Activated T-cell treated with anti-CD3 and anti-CD28 coated beads, Interleukin-2, amount 50 U/mL, for 4 hours (primary cell): ENCODE measurements at regions not wholly inside any gene's neighbourhood (a gene's known extent, or its start where the extent isn't known, plus 50 kb on each side); places are given as distances from the start of the nearest gene placed in this dataset.

ENCODE experiments used
- ATAC-seq, 2 donors: fragments of 200-7000 bp; cut with Tn5 transposase; one replicate each; pipeline ENCODE4 v1.10.0; 2021
- DNase-seq: peaks from one replicate; pipeline ENCODE4 v3.0.0-alpha.2; 2020
- H3K27me3 Mint-ChIP-seq: one replicate; pipeline ENCODE4 v1.8.0; 2021; ENCODE audit warnings: low read depth, mixed read lengths
- H3K36me3 Mint-ChIP-seq: one replicate; pipeline ENCODE4 v1.8.0; 2022; ENCODE audit warnings: mixed read lengths; ENCODE audit not compliant: insufficient read depth
- H3K4me1 Mint-ChIP-seq: one replicate; pipeline ENCODE4 v1.8.0; 2021; ENCODE audit warnings: low read depth, mixed read lengths
- H3K4me3 Mint-ChIP-seq: one replicate; pipeline ENCODE4 v1.8.0; 2021; ENCODE audit warnings: mild to moderate bottlenecking, moderate library complexity, mixed read lengths
- H3K9me3 Mint-ChIP-seq: one replicate; pipeline ENCODE4 v1.8.0; 2021; ENCODE audit warnings: mixed read lengths

- Mint-ChIP-seq H3K36me3 (no peaks in the 10 kb centered on the region), H3K9me3 (peaks cover 16% of the 10 kb centered on the region), H3K4me3 (no peak overlapping the region), H3K27me3 (no peaks in the 10 kb centered on the region), H3K4me1 (no peaks in the 10 kb centered on the region)
- peak in 1 of 2 donors; percentile 23 for ATAC-seq
- no peak for DNase-seq
These were observed 1060.2 kb downstream of the TECRL start for GRCh38 chr4:63348735-63349673.

GRCh38 chr4:63325140-63325539 lies 1084.1 kb downstream of the TECRL start:
- H3K27me3 Mint-ChIP-seq, result no peaks in the 10 kb centered on the region
- DNase-seq (no peak), ATAC-seq (no peak)
- peaks cover 20% of the 10 kb centered on the region for H3K9me3 Mint-ChIP-seq
- H3K4me3 Mint-ChIP-seq, result no peak overlapping the region
- H3K4me1 Mint-ChIP-seq, result no peaks in the 10 kb centered on the region
- no peaks in the 10 kb centered on the region for H3K36me3 Mint-ChIP-seq

- H3K9me3 Mint-ChIP-seq, result peaks cover 5% of the 10 kb centered on the region
- no peaks in the 10 kb centered on the region for H3K4me1 Mint-ChIP-seq
- H3K27me3 Mint-ChIP-seq, result no peaks in the 10 kb centered on the region
- H3K4me3 Mint-ChIP-seq, result no peak overlapping the region
- DNase-seq (no peak), ATAC-seq (no peak)
- no peaks in the 10 kb centered on the region for H3K36me3 Mint-ChIP-seq
These were observed 1092.6 kb downstream of the TECRL start for GRCh38 chr4:63316633-63317032.

- no peak for ATAC-seq
- Mint-ChIP-seq H3K9me3 (peaks cover 8% of the 10 kb centered on the region), H3K4me3 (no peak overlapping the region), H3K4me1 (no peaks in the 10 kb centered on the region), H3K36me3 (no peaks in the 10 kb centered on the region), H3K27me3 (no peaks in the 10 kb centered on the region)
- DNase-seq, result no peak
These were observed 1093.6 kb downstream of the TECRL start for GRCh38 chr4:63315651-63316050.

- no peak for ATAC-seq
- Mint-ChIP-seq H3K4me1 (no peaks in the 10 kb centered on the region), H3K36me3 (no peaks in the 10 kb centered on the region), H3K4me3 (no peak overlapping the region), H3K27me3 (no peaks in the 10 kb centered on the region), H3K9me3 (peaks cover 12% of the 10 kb centered on the region)
- no peak for DNase-seq
These were observed 1100.6 kb downstream of the TECRL start for GRCh38 chr4:63308697-63309096.

GRCh38 chr4:63302792-63303191 lies 1106.5 kb downstream of the TECRL start:
- DNase-seq (no peak), ATAC-seq (no peak)
- Mint-ChIP-seq H3K4me1 (no peaks in the 10 kb centered on the region), H3K27me3 (no peaks in the 10 kb centered on the region), H3K36me3 (no peaks in the 10 kb centered on the region), H3K4me3 (no peak overlapping the region), H3K9me3 (peaks cover 8% of the 10 kb centered on the region)

- no peak for ATAC-seq
- no peaks in the 10 kb centered on the region for H3K27me3 Mint-ChIP-seq
- H3K4me1 Mint-ChIP-seq, result no peaks in the 10 kb centered on the region
- H3K4me3 Mint-ChIP-seq, result no peak overlapping the region
- H3K36me3 Mint-ChIP-seq, result no peaks in the 10 kb centered on the region
- H3K9me3 Mint-ChIP-seq, result peaks cover 12% of the 10 kb centered on the region
- no peak for DNase-seq
These were observed 1107.2 kb downstream of the TECRL start for GRCh38 chr4:63302078-63302477.

GRCh38 chr4:63296773-63297172 lies 1112.5 kb downstream of the TECRL start:
- no peak for DNase-seq
- Mint-ChIP-seq H3K9me3 (peaks cover 5% of the 10 kb centered on the region), H3K36me3 (no peaks in the 10 kb centered on the region), H3K27me3 (no peaks in the 10 kb centered on the region), H3K4me3 (no peak overlapping the region), H3K4me1 (no peaks in the 10 kb centered on the region)
- no peak for ATAC-seq

GRCh38 chr4:63275491-63275890 lies 1133.8 kb downstream of the TECRL start:
- Mint-ChIP-seq H3K4me3 (no peak overlapping the region), H3K9me3 (peaks cover 10% of the 10 kb centered on the region), H3K27me3 (no peaks in the 10 kb centered on the region), H3K4me1 (no peaks in the 10 kb centered on the region), H3K36me3 (no peaks in the 10 kb centered on the region)
- no peak for ATAC-seq
- no peak for DNase-seq

- ATAC-seq (no peak), DNase-seq (no peak)
- no peak overlapping the region for H3K4me3 Mint-ChIP-seq
- H3K4me1 Mint-ChIP-seq, result no peaks in the 10 kb centered on the region
- H3K9me3 Mint-ChIP-seq, result peaks cover 13% of the 10 kb centered on the region
- no peaks in the 10 kb centered on the region for H3K27me3 Mint-ChIP-seq
- no peaks in the 10 kb centered on the region for H3K36me3 Mint-ChIP-seq
These were observed 1140.1 kb downstream of the TECRL start for GRCh38 chr4:63269156-63269555.

- Mint-ChIP-seq H3K4me3 (no peak overlapping the region), H3K4me1 (no peaks in the 10 kb centered on the region), H3K9me3 (peaks cover 25% of the 10 kb centered on the region), H3K36me3 (no peaks in the 10 kb centered on the region), H3K27me3 (no peaks in the 10 kb centered on the region)
- no peak for DNase-seq
- ATAC-seq, result no peak
These were observed 1175.6 kb downstream of the TECRL start for GRCh38 chr4:63233671-63234070.

- ATAC-seq (no peak), DNase-seq (no peak)
- H3K4me1 Mint-ChIP-seq, result no peaks in the 10 kb centered on the region
These were observed 1177.2 kb downstream of the TECRL start for GRCh38 chr4:63232058-63232457.

GRCh38 chr4:63226229-63226628 lies 1183.0 kb downstream of the TECRL start:
- no peaks in the 10 kb centered on the region for H3K36me3 Mint-ChIP-seq

More at GRCh38 chr4:63232058-63232457, 1177.2 kb downstream of the TECRL start:
- Mint-ChIP-seq H3K4me3 (no peak overlapping the region), H3K27me3 (no peaks in the 10 kb centered on the region), H3K36me3 (no peaks in the 10 kb centered on the region), H3K9me3 (peaks cover 19% of the 10 kb centered on the region)

GRCh38 chr4:63222466-63222865 lies 1186.8 kb downstream of the TECRL start:
- no peak overlapping the region for H3K4me3 Mint-ChIP-seq
- DNase-seq (no peak), ATAC-seq (no peak)
- H3K4me1 Mint-ChIP-seq, result no peaks in the 10 kb centered on the region
- H3K27me3 Mint-ChIP-seq, result no peaks in the 10 kb centered on the region
- H3K36me3 Mint-ChIP-seq, result no peaks in the 10 kb centered on the region
- H3K9me3 Mint-ChIP-seq, result peaks cover 26% of the 10 kb centered on the region

More at GRCh38 chr4:63226229-63226628, 1183.0 kb downstream of the TECRL start:
- no peak for ATAC-seq
- peaks cover 15% of the 10 kb centered on the region for H3K9me3 Mint-ChIP-seq
- no peak for DNase-seq
- H3K27me3 Mint-ChIP-seq, result no peaks in the 10 kb centered on the region
- no peaks in the 10 kb centered on the region for H3K4me1 Mint-ChIP-seq
- no peak overlapping the region for H3K4me3 Mint-ChIP-seq

GRCh38 chr4:63221477-63221876 lies 1187.8 kb downstream of the TECRL start:
- H3K27me3 Mint-ChIP-seq, result no peaks in the 10 kb centered on the region
- H3K9me3 Mint-ChIP-seq, result peaks cover 31% of the 10 kb centered on the region
- H3K4me3 Mint-ChIP-seq, result no peak overlapping the region
- no peaks in the 10 kb centered on the region for H3K36me3 Mint-ChIP-seq
- DNase-seq (no peak), ATAC-seq (no peak)
- no peaks in the 10 kb centered on the region for H3K4me1 Mint-ChIP-seq
